ENCODE measurements at regions not wholly inside any gene's neighbourhood (a gene's known extent, or its start where the extent isn't known, plus 50 kb on each side); places are given as distances from the start of the nearest gene placed in this dataset.
"Not testable (repeated sequence)": the region's sequence is repeated elsewhere in the genome, so short reads cannot be mapped to it uniquely, and the experiment has no call there.

GRCh38 chr4:79117051-79117450 lies 177.8 kb upstream of the PAQR3 start:
- H3K79me1 ChIP-seq (ENCODE audit: low read length); H3K36me3 ChIP-seq (ENCODE audit: control insufficient read depth in 1 of 2, insufficient read depth in 2 of 2, low read length in 2 of 2); H3K4me2 ChIP-seq (ENCODE audit: low read length); H2AFZ ChIP-seq (ENCODE audit: insufficient read depth, low read length, poor library complexity); H2BK12ac ChIP-seq (ENCODE audit: low read length); H2BK5ac ChIP-seq (ENCODE audit: low read depth, low read length, poor library complexity); H3K23ac ChIP-seq (ENCODE audit: low read length); H3K79me2 ChIP-seq (ENCODE audit: control insufficient read depth, insufficient read depth, low read length, poor library complexity); H2BK120ac ChIP-seq (ENCODE audit: insufficient read depth, low read length, poor library complexity); H3K4ac ChIP-seq (ENCODE audit: low read depth, low read length); H3K9ac ChIP-seq (ENCODE audit: low read length); H4K91ac ChIP-seq (ENCODE audit: low read depth, low read length); H3K27ac ChIP-seq (ENCODE audit: low read depth, low read length); H3K18ac ChIP-seq (ENCODE audit: low read length); H4K8ac ChIP-seq (ENCODE audit: low read depth, low read length); H2AK5ac ChIP-seq (ENCODE audit: low read length); H3K9me3 ChIP-seq (ENCODE audit: insufficient read depth, low read depth, low read length); H3K4me1 ChIP-seq (ENCODE audit: control insufficient read depth in 1 of 2, insufficient read depth in 2 of 2, low read length in 2 of 2); H3K27me3 ChIP-seq (ENCODE audit: insufficient read depth, low read length); H3K4me3 ChIP-seq (ENCODE audit: low read depth, low read length); H3K14ac ChIP-seq (ENCODE audit: low read length); H4K12ac ChIP-seq (ENCODE audit: low read depth, low read length): not testable (repeated sequence)
- no CpG with 5 or more reads among the region's 4 CpGs for WGBS (ENCODE audit: extremely low coverage, insufficient coverage, insufficient read length)
- peak; percentile 14 to 44 for DNase-seq

- no peak overlapping the region for H3K27ac ChIP-seq (ENCODE audit: low read depth, low read length)
- H3K18ac ChIP-seq (ENCODE audit: low read length): no peak overlapping the region
- H3K4me1 ChIP-seq (ENCODE audit: control insufficient read depth in 1 of 2, insufficient read depth in 2 of 2, low read length in 2 of 2): no peaks in the 10 kb centered on the region
- H3K79me1 ChIP-seq (ENCODE audit: low read length): no peaks in the 10 kb centered on the region
- no peak overlapping the region for H2BK12ac ChIP-seq (ENCODE audit: low read length)
- H3K4ac ChIP-seq (ENCODE audit: low read depth, low read length): no peak overlapping the region
- H2BK120ac ChIP-seq (ENCODE audit: insufficient read depth, low read length, poor library complexity): no peak overlapping the region
- H3K23ac ChIP-seq (ENCODE audit: low read length): no peak overlapping the region
- H3K4me2 ChIP-seq (ENCODE audit: low read length): no peak overlapping the region
- no CpG with 5 or more reads among the region's 1 CpG for WGBS (ENCODE audit: extremely low coverage, insufficient coverage, insufficient read length)
- no peaks in the 10 kb centered on the region for H3K27me3 ChIP-seq (ENCODE audit: insufficient read depth, low read length)
- H4K12ac ChIP-seq (ENCODE audit: low read depth, low read length): no peak overlapping the region
- no peak for DNase-seq
- no peaks in the 10 kb centered on the region for H3K79me2 ChIP-seq (ENCODE audit: control insufficient read depth, insufficient read depth, low read length, poor library complexity)
- no peak overlapping the region for H4K8ac ChIP-seq (ENCODE audit: low read depth, low read length)
- no peak overlapping the region for H4K91ac ChIP-seq (ENCODE audit: low read depth, low read length)
- no peak overlapping the region for H3K9ac ChIP-seq (ENCODE audit: low read length)
- H2AK5ac ChIP-seq (ENCODE audit: low read length): no peak overlapping the region
- no peak overlapping the region for H3K4me3 ChIP-seq (ENCODE audit: low read depth, low read length)
- no peaks in the 10 kb centered on the region for H3K36me3 ChIP-seq (ENCODE audit: control insufficient read depth in 1 of 2, insufficient read depth in 2 of 2, low read length in 2 of 2)
- no peak overlapping the region for H3K14ac ChIP-seq (ENCODE audit: low read length)
- peaks cover 2% of the 10 kb centered on the region for H3K9me3 ChIP-seq (ENCODE audit: insufficient read depth, low read depth, low read length)
- H2BK5ac ChIP-seq (ENCODE audit: low read depth, low read length, poor library complexity): no peak overlapping the region
- no peak overlapping the region for H2AFZ ChIP-seq (ENCODE audit: insufficient read depth, low read length, poor library complexity)
Observed at GRCh38 chr4:79107014-79107413, 167.8 kb upstream of the PAQR3 start.

- Histone ChIP-seq H3K9me3 (ENCODE audit: insufficient read depth, low read depth, low read length) (no peaks in the 10 kb centered on the region), H3K79me2 (ENCODE audit: control insufficient read depth, insufficient read depth, low read length, poor library complexity) (no peaks in the 10 kb centered on the region), H3K18ac (ENCODE audit: low read length) (no peak overlapping the region), H3K4ac (ENCODE audit: low read depth, low read length) (no peak overlapping the region), H3K27ac (ENCODE audit: low read depth, low read length) (no peak overlapping the region), H2AFZ (ENCODE audit: insufficient read depth, low read length, poor library complexity) (no peak overlapping the region), H2BK12ac (ENCODE audit: low read length) (no peak overlapping the region), H3K9ac (ENCODE audit: low read length) (no peak overlapping the region), H4K12ac (ENCODE audit: low read depth, low read length) (no peak overlapping the region), H3K4me3 (ENCODE audit: low read depth, low read length) (no peak overlapping the region), H2BK120ac (ENCODE audit: insufficient read depth, low read length, poor library complexity) (no peak overlapping the region), H2AK5ac (ENCODE audit: low read length) (no peak overlapping the region), H2BK5ac (ENCODE audit: low read depth, low read length, poor library complexity) (no peak overlapping the region), H3K23ac (ENCODE audit: low read length) (no peak overlapping the region), H3K4me1 (ENCODE audit: control insufficient read depth in 1 of 2, insufficient read depth in 2 of 2, low read length in 2 of 2) (peaks cover 0 to 7% of the 10 kb centered on the region in 2 experiments), H4K8ac (ENCODE audit: low read depth, low read length) (no peak overlapping the region), H4K91ac (ENCODE audit: low read depth, low read length) (no peak overlapping the region), H3K14ac (ENCODE audit: low read length) (no peak overlapping the region), H3K4me2 (ENCODE audit: low read length) (peak overlapping the region; percentile 13), H3K79me1 (ENCODE audit: low read length) (peaks cover 2% of the 10 kb centered on the region), H3K27me3 (ENCODE audit: insufficient read depth, low read length) (no peaks in the 10 kb centered on the region), H3K36me3 (ENCODE audit: control insufficient read depth in 1 of 2, insufficient read depth in 2 of 2, low read length in 2 of 2) (no peaks in the 10 kb centered on the region)
- DNase-seq: peak; percentile 19 to 77
Observed at GRCh38 chr4:79088946-79089691, 149.9 kb upstream of the PAQR3 start.

- H3K79me2 ChIP-seq (ENCODE audit: control insufficient read depth, insufficient read depth, low read length, poor library complexity): no peaks in the 10 kb centered on the region
- H3K4me3 ChIP-seq (ENCODE audit: low read depth, low read length): no peak overlapping the region
- no peak overlapping the region for H3K27ac ChIP-seq (ENCODE audit: low read depth, low read length)
- no peaks in the 10 kb centered on the region for H3K9me3 ChIP-seq (ENCODE audit: insufficient read depth, low read depth, low read length)
- no peak overlapping the region for H3K4ac ChIP-seq (ENCODE audit: low read depth, low read length)
- H2AK5ac ChIP-seq (ENCODE audit: low read length): no peak overlapping the region
- H3K9ac ChIP-seq (ENCODE audit: low read length): no peak overlapping the region
- H3K79me1 ChIP-seq (ENCODE audit: low read length): peaks cover 2% of the 10 kb centered on the region
- H3K14ac ChIP-seq (ENCODE audit: low read length): no peak overlapping the region
- no peaks in the 10 kb centered on the region for H3K36me3 ChIP-seq (ENCODE audit: control insufficient read depth in 1 of 2, insufficient read depth in 2 of 2, low read length in 2 of 2)
- no peak overlapping the region for H2BK12ac ChIP-seq (ENCODE audit: low read length)
- no peak overlapping the region for H2BK5ac ChIP-seq (ENCODE audit: low read depth, low read length, poor library complexity)
- no peak overlapping the region for H2BK120ac ChIP-seq (ENCODE audit: insufficient read depth, low read length, poor library complexity)
- peaks cover 0 to 9% of the 10 kb centered on the region in 2 experiments for H3K4me1 ChIP-seq (ENCODE audit: control insufficient read depth in 1 of 2, insufficient read depth in 2 of 2, low read length in 2 of 2)
- H3K4me2 ChIP-seq (ENCODE audit: low read length): no peak overlapping the region
- H4K8ac ChIP-seq (ENCODE audit: low read depth, low read length): no peak overlapping the region
- no peak overlapping the region for H3K18ac ChIP-seq (ENCODE audit: low read length)
- H4K91ac ChIP-seq (ENCODE audit: low read depth, low read length): no peak overlapping the region
- H3K23ac ChIP-seq (ENCODE audit: low read length): no peak overlapping the region
- WGBS (ENCODE audit: extremely low coverage, insufficient coverage, insufficient read length): no CpG with 5 or more reads among the region's 3 CpGs
- no peaks in the 10 kb centered on the region for H3K27me3 ChIP-seq (ENCODE audit: insufficient read depth, low read length)
- DNase-seq: no peak
- no peak overlapping the region for H2AFZ ChIP-seq (ENCODE audit: insufficient read depth, low read length, poor library complexity)
- no peak overlapping the region for H4K12ac ChIP-seq (ENCODE audit: low read depth, low read length)
Observed at GRCh38 chr4:79087071-79087470, 147.8 kb upstream of the PAQR3 start.
